HepG2 (cell line): ENCODE measurements at regions not wholly inside any gene's neighbourhood (a gene's known extent, or its start where the extent isn't known, plus 50 kb on each side); places are given as distances from the start of the nearest gene placed in this dataset.

ENCODE experiments used
- CBX5 ChIP-seq: sonication (generic); formaldehyde crosslinking; IDR thresholded peaks from 2 replicates; pipeline ENCODE4 v1.4.0; 2020; ENCODE audit warnings: missing genetic modification reagents, borderline replicate concordance
- CEBPB ChIP-seq: IDR thresholded peaks from 2 replicates; pipeline ENCODE4 v1.6.1; 2011; ENCODE audit warnings: low read depth, low read length, improper control_type of control experiment, borderline replicate concordance
- KDM1A ChIP-seq: IDR thresholded peaks from 2 replicates; pipeline ENCODE4 v1.6.1; 2016; ENCODE audit warnings: missing compliant biosample characterization
- MYC ChIP-seq: sonication (generic); formaldehyde crosslinking; IDR thresholded peaks from 2 replicates; pipeline ENCODE4 v1.9.0; 2021; ENCODE audit warnings: missing genetic modification reagents, borderline replicate concordance
- NFYB ChIP-seq: sonication (generic); formaldehyde crosslinking; IDR thresholded peaks from 2 replicates; pipeline ENCODE4 v1.4.0; 2020; ENCODE audit warnings: missing genetic modification reagents
- NR2F1 ChIP-seq, 2 experiments: fragments of 450-650 bp in 1 of 2; formaldehyde crosslinking in 1 of 2; IDR thresholded peaks; 2 replicates each; pipeline versions ENCODE4 v1.5.0 to v1.6.1; 2016 to 2020; ENCODE audit warnings: mild to moderate bottlenecking in 1 of 2, missing compliant biosample characterization in 1 of 2, missing genetic modification reagents in 1 of 2, moderate library complexity in 1 of 2
- PLRG1 ChIP-seq: fragments of 450-650 bp; conservative IDR thresholded peaks from 2 replicates; pipeline ENCODE4 v1.6.1; 2016
- RFX5 ChIP-seq: IDR thresholded peaks from 2 replicates; pipeline ENCODE4 v1.6.1; 2011; ENCODE audit warnings: low read depth, low read length, improper control_type of control experiment
- UBTF ChIP-seq: sonication (generic); formaldehyde crosslinking; IDR thresholded peaks from 2 replicates; pipeline ENCODE4 v1.4.0; 2020; ENCODE audit warnings: mild to moderate bottlenecking, missing genetic modification reagents
- ZNF354B ChIP-seq: sonication (generic); formaldehyde crosslinking; IDR thresholded peaks from 2 replicates; pipeline ENCODE4 v1.8.0; 2022; ENCODE audit warnings: mild to moderate bottlenecking, missing genetic modification reagents
- TF ChIP-seq, protein P1 (sequence below): sonication (generic); formaldehyde crosslinking; IDR thresholded peaks from 2 replicates; pipeline ENCODE4 v1.5.0; 2020; ENCODE audit warnings: mild to moderate bottlenecking, missing genetic modification reagents, moderate library complexity
- TF ChIP-seq, protein P2 (sequence below): sonication (generic); formaldehyde crosslinking; IDR thresholded peaks from 2 replicates; pipeline ENCODE4 v1.4.0; 2020; ENCODE audit warnings: mild to moderate bottlenecking, missing genetic modification reagents
- TF ChIP-seq, protein P3 (sequence below): sonication (generic); formaldehyde crosslinking; IDR thresholded peaks from 2 replicates; pipeline ENCODE4 v1.4.0; 2020; ENCODE audit warnings: low read depth, mild to moderate bottlenecking, missing genetic modification reagents

GRCh38 chr2:81658227-81658626, 1353.7 kb upstream of the LRRTM1 start:
- TF ChIP-seq PLRG1 (no peak), ZNF354B (CRISPR knock-in tag) (no peak), RFX5 (no peak), CEBPB (no peak), NR2F1 (CRISPR knock-in tag; IDR thresholded peaks at IDR 0.05) (no peak), UBTF (no peak), KDM1A (no peak), NFYB (CRISPR knock-in tag) (no peak), CBX5 (CRISPR knock-in tag) (no peak), MYC (CRISPR knock-in tag) (no peak)
- TF ChIP-seq, protein P1, sequence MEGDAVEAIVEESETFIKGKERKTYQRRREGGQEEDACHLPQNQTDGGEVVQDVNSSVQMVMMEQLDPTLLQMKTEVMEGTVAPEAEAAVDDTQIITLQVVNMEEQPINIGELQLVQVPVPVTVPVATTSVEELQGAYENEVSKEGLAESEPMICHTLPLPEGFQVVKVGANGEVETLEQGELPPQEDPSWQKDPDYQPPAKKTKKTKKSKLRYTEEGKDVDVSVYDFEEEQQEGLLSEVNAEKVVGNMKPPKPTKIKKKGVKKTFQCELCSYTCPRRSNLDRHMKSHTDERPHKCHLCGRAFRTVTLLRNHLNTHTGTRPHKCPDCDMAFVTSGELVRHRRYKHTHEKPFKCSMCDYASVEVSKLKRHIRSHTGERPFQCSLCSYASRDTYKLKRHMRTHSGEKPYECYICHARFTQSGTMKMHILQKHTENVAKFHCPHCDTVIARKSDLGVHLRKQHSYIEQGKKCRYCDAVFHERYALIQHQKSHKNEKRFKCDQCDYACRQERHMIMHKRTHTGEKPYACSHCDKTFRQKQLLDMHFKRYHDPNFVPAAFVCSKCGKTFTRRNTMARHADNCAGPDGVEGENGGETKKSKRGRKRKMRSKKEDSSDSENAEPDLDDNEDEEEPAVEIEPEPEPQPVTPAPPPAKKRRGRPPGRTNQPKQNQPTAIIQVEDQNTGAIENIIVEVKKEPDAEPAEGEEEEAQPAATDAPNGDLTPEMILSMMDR (CRISPR knock-in tag): no peak
- TF ChIP-seq, protein P2, sequence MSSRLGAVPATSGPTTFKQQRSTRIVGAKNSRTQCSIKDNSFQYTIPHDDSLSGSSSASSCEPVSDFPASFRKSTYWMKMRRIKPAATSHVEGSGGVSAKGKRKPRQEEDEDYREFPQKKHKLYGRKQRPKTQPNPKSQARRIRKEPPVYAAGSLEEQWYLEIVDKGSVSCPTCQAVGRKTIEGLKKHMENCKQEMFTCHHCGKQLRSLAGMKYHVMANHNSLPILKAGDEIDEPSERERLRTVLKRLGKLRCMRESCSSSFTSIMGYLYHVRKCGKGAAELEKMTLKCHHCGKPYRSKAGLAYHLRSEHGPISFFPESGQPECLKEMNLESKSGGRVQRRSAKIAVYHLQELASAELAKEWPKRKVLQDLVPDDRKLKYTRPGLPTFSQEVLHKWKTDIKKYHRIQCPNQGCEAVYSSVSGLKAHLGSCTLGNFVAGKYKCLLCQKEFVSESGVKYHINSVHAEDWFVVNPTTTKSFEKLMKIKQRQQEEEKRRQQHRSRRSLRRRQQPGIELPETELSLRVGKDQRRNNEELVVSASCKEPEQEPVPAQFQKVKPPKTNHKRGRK (CRISPR knock-in tag): no peak
- TF ChIP-seq, protein P3, sequence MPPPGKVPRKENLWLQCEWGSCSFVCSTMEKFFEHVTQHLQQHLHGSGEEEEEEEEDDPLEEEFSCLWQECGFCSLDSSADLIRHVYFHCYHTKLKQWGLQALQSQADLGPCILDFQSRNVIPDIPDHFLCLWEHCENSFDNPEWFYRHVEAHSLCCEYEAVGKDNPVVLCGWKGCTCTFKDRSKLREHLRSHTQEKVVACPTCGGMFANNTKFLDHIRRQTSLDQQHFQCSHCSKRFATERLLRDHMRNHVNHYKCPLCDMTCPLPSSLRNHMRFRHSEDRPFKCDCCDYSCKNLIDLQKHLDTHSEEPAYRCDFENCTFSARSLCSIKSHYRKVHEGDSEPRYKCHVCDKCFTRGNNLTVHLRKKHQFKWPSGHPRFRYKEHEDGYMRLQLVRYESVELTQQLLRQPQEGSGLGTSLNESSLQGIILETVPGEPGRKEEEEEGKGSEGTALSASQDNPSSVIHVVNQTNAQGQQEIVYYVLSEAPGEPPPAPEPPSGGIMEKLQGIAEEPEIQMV (CRISPR knock-in tag): no peak
